LHCN-M2 (cell line): ENCODE measurements at regions not wholly inside any gene's neighbourhood (a gene's known extent, or its start where the extent isn't known, plus 50 kb on each side); places are given as distances from the start of the nearest gene placed in this dataset.
"Not testable (repeated sequence)": the region's sequence is repeated elsewhere in the genome, so short reads cannot be mapped to it uniquely, and the experiment has no call there.

Source experiments
- DNase-seq: peaks from one replicate; pipeline ENCODE4 v3.0.0-alpha.2; 2012; ENCODE audit warnings: low read depth

GRCh38 chr6:134609716-134610261 is 291.9 kb upstream of the SGK1 start:
- no peak for DNase-seq

- peak; percentile 51 for DNase-seq
Measured at GRCh38 chr6:134607411-134607810, 289.5 kb upstream of the SGK1 start.

GRCh38 chr6:134605034-134605433 is 287.1 kb upstream of the SGK1 start:
- no peak for DNase-seq

GRCh38 chr6:134604014-134604676 is 286.2 kb upstream of the SGK1 start:
- no peak for DNase-seq

- no peak for DNase-seq
Measured at GRCh38 chr6:134603561-134603960, 285.6 kb upstream of the SGK1 start.

DNA sequence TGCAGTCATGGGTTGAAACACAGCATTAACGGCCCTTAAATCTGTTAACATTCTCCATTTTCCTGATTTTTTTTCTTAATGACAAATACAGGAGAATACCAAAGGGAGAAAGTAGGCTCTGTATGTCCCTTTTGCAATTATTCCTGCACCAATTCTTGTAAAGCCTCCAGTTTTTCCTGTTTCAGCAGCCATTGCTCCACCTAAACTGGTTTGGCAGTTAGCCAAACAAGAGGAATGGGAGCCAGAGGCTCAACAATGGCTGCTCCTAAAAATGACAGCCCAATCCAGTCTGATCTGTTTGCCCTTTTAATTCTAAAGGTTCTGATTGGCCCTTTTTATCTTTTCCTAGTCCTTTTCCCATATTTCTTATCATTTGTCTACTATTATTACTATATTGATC is 284.2 kb upstream of the SGK1 start:
- DNase-seq, result no peak

GRCh38 chr6:134600671-134601070 is 282.8 kb upstream of the SGK1 start:
- DNase-seq, result no peak

GRCh38 chr6:134599079-134599478 is 281.2 kb upstream of the SGK1 start:
- no peak for DNase-seq

DNA sequence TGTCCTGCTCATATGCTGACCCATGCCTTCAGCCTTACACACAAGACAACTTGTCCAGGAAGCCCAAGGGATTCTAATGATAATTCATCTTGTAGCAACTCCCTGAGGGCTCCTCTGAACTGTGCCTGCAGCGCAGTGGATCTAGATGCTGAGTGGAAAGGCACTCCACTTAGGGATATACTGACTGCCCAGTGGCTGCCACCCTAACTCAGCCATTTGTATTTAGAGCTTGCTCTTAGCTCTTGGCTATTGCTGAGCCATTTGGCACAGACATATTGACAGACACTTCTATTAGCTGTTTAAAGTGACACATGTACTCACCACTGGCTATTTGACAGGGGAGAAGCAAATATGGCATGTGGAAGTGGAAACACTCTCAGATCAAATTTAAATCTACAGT is 278.3 kb upstream of the SGK1 start:
- no peak for DNase-seq

- no peak for DNase-seq
Measured at GRCh38 chr6:134594881-134595280, 277.0 kb upstream of the SGK1 start.

GRCh38 chr6:134593887-134594286 is 276.0 kb upstream of the SGK1 start:
- no peak for DNase-seq

DNA sequence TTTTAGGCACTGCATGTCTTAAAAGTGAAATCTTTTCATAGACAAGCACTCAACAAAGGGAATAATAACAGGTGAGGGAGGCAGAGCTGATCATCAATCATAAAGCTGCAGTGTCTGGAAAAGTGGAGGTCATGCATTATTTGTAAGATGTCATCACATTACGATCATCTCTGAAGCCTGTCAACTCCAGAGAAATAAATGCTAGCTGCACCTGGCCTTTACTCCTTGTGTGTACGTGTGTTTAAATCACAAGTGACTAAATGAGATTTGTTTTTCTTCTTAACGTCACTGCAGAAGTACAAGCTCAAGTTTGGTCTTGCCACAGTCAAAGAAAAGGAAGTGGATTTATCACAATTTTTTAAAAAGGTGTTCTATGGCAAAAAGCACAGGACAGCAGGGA is 275.5 kb upstream of the SGK1 start:
- DNase-seq, result peak; percentile 56

DNA sequence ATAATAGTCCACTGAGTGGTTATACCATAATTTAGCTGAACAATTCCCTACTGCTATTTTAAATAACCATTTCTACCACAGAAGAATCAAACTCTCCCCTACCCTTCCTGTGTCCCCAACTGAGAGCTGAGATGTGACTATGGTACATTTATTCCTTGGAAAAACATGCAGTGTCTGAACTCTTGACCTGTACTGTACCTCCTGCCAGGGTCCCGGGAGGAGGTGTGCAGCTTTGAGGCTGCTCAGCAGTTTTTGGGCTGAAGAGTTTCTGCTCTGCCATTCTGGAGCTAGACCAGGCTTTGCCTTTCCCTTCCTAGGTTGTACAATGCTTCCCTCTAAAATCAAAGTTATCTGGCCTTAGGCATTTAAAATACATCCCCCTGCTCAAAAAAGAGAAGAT is 275.1 kb upstream of the SGK1 start:
- no peak for DNase-seq

GRCh38 chr6:134590449-134590848 is 272.5 kb upstream of the SGK1 start:
- DNase-seq, result peak; percentile 10

DNA sequence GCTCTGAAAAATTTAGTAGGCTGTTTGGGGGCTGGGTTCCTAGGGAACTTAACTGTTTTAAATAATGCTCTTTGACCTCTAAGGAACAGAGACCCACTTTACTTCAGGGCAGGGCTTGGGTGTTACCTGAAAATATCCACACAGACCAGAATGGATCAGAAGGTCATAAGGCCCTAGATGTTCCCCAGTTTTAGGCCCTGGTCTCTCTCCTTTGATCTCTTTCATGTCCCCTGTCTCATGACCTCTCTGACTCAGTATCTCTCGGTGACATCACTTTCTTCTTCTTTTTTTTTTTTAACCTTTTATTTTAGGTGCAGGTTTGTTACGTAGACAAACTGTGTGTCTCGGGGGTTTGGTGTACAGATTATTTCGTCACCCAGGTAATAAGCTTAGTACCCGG is 272.1 kb upstream of the SGK1 start:
- DNase-seq, result no peak

GRCh38 chr6:134589512-134589911 is 271.6 kb upstream of the SGK1 start:
- DNase-seq, result peak; percentile 91

DNA sequence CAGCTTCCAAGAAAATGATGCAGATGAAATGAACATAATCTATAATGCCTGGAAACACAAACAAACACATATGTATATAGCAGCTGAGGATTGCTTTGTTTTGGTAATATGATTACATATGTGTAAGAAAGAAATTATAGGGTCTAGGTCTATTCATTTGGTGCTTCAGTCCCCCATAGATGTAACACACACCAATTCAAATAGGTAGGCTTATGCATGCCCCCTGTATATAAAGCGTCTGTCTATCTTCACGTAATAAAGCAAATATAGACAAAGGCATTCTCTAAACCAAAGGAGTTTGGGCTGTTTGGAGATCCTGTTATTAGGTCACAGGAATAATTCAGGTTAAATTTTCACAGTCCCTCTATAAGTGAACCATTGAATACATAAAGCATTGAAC is 270.4 kb upstream of the SGK1 start:
- DNase-seq, result no peak

DNA sequence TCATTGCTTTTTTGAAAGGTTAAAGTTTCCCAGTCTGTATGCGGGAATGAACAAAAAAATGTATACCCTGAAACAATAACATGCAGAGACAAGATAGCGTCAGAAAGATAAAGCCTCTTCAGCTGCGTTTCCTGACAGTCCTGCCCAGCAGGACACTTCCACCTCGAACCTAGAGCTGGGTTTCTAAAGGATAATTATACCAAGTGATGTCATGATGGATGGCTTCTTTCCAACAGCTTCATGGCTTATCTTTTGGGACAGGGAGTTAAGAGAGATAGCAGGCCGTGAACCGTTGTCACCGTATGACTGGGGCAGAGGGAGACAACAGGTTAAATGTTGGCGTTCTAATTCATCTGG is 267.6 kb upstream of the SGK1 start:
- DNase-seq, result no peak

- no peak for DNase-seq
Measured at GRCh38 chr6:134584847-134585516, 267.1 kb upstream of the SGK1 start.

DNA sequence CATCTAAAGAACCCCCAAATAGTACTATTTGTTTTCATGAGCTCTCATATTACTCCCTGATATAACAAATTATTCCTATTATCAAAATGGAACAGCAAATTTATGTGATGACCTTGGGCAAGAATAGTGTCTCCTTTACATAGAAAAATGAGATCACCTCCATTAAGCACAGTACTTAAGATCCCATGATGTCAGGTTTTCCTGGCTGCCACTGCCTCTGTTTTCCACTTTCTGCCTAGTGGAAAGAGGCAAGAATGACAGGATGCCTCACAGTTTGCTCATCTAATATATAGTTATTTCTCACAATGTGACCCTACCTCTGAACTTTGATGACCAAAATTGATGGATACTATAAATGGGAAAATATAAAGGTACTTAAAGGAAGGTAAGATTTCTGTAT is 260.1 kb upstream of the SGK1 start:
- peak; percentile 20 for DNase-seq

DNA sequence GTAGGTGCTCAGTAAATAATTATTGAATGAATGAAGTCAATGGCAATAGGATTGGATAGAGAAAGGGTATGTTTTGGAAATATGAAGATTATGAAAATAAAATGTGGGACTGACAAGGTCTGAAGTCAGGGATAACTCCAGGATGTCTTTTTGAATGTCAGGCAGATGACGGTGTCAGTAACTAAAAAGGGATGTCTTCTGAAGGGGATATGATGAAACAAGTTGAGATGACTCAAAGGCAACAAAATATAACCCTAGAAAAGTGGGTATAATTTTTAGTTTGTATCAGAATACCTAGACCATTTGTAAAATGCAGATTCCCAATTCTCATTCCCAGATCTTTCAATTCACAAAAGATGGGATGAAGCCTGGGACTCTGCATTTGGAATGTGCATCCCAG is 257.3 kb upstream of the SGK1 start:
- no peak for DNase-seq

GRCh38 chr6:134574491-134574890 is 256.6 kb upstream of the SGK1 start:
- DNase-seq, result no peak

- not testable (repeated sequence) for DNase-seq
Measured at GRCh38 chr6:134569996-134570395, 252.1 kb upstream of the SGK1 start.
